ENCODE measurements at regions not wholly inside any gene's neighbourhood (a gene's known extent, or its start where the extent isn't known, plus 50 kb on each side); places are given as distances from the start of the nearest gene placed in this dataset.

DNA sequence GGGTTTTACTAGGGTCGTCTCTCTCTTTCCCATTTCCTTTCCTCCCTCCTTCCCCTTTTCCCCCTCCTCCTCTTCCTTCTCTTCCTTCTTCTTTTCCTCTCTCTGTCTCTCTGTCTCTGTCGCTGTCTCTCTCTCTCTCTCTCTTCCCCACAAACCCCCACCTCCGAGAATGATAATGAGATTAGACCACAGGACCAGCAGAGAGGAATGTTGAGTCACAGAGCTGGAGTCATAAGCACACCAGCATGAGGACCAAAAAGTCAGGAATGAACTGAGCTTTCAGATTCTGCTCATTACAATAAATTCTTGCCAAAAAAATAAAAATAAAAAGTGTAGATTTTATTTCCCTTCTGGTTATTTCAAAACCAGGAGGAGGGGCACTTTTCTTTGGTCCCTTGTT is 377.4 kb downstream of the LTN1 start:
- Mint-ChIP-seq H3K4me1 (peaks cover 7% of the 10 kb centered on the region), H3K9me3 (peaks cover 7% of the 10 kb centered on the region), H3K4me3 (no peak overlapping the region), H3K36me3 (no peaks in the 10 kb centered on the region), H3K27me3 (ENCODE audit: low read depth) (no peaks in the 10 kb centered on the region), H3K27ac (no peak overlapping the region)
- ChIA-PET CTCF (no interaction called here), POLR2A (no interaction called here)
- ATAC-seq (no peak), DNase-seq (ENCODE audit: low spot score) (no peak)
- TF ChIP-seq ZNF263 (CRISPR knock-in tag; IDR thresholded peaks at IDR 0.05; ENCODE audit: low read depth) (no peak), NFATC4 (CRISPR knock-in tag; IDR thresholded peaks at IDR 0.05) (no peak), ATF6 (CRISPR knock-in tag; IDR thresholded peaks at IDR 0.05) (no peak), ZNF138 (CRISPR knock-in tag; conservative IDR thresholded peaks at IDR 0.05) (no peak), FOXP4 (CRISPR knock-in tag; IDR thresholded peaks at IDR 0.05) (no peak), CBFB (CRISPR knock-in tag; IDR thresholded peaks at IDR 0.05; ENCODE audit: low read depth) (no peak), NFYB (CRISPR knock-in tag; conservative IDR thresholded peaks at IDR 0.05; ENCODE audit: low read depth) (no peak)
- TF ChIP-seq, protein P1, sequence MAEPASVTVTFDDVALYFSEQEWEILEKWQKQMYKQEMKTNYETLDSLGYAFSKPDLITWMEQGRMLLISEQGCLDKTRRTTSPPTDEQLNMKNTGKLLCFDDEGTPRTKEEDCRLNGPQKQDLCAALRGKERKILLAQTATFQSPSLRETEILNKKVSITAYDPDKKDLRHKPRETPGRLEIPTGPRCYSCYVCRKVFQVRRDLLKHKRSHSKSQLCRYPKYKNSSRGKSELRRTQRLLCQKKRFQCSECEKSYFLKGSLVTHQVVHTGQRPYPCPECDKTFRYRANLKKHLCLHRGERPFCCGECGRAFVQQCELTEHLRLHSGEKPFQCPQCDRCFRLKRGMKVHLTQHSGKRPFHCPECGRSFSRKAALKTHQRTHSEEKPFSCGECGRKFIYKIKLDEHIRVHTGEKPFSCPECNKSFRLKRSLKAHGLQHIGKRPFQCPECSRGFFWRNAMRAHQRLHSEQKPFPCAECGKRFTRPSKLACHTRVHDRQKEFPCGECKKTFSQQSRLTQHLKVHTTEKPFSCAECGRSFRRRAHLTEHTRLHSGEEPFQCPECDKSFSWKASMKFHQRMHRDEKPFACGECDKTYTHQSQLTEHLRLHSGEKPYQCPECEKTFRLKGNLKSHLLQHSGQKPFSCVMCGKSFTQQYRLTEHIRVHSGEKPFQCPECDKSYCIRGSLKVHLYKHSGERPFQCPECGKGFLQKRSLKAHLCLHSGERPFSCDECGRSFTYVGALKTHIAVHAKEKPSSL (CRISPR knock-in tag; conservative IDR thresholded peaks at IDR 0.05), result no peak
- TF ChIP-seq, protein P2, sequence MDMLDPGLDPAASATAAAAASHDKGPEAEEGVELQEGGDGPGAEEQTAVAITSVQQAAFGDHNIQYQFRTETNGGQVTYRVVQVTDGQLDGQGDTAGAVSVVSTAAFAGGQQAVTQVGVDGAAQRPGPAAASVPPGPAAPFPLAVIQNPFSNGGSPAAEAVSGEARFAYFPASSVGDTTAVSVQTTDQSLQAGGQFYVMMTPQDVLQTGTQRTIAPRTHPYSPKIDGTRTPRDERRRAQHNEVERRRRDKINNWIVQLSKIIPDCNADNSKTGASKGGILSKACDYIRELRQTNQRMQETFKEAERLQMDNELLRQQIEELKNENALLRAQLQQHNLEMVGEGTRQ (CRISPR knock-in tag; IDR thresholded peaks at IDR 0.05), result no peak

GRCh38 chr21:28614791-28615190 is 377.9 kb downstream of the LTN1 start:
- ATAC-seq (no peak), DNase-seq (ENCODE audit: low spot score) (no peak)
- TF ChIP-seq SMAD3 (CRISPR knock-in tag; IDR thresholded peaks at IDR 0.05; ENCODE audit: borderline replicate concordance), result no peak
- TF ChIP-seq TEAD1 (CRISPR knock-in tag; IDR thresholded peaks at IDR 0.05), result no peak
- no peak for TF ChIP-seq MYBL2 (CRISPR knock-in tag; IDR thresholded peaks at IDR 0.05)
- TF ChIP-seq, protein P3, sequence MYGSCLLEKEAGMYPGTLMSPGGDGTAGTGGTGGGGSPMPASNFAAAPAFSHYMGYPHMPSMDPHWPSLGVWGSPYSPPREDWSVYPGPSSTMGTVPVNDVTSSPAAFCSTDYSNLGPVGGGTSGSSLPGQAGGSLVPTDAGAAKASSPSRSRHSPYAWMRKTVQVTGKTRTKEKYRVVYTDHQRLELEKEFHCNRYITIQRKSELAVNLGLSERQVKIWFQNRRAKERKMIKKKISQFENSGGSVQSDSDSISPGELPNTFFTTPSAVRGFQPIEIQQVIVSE (CRISPR knock-in tag; IDR thresholded peaks at IDR 0.05; ENCODE audit: borderline replicate concordance), result no peak
- TF ChIP-seq, protein P4, sequence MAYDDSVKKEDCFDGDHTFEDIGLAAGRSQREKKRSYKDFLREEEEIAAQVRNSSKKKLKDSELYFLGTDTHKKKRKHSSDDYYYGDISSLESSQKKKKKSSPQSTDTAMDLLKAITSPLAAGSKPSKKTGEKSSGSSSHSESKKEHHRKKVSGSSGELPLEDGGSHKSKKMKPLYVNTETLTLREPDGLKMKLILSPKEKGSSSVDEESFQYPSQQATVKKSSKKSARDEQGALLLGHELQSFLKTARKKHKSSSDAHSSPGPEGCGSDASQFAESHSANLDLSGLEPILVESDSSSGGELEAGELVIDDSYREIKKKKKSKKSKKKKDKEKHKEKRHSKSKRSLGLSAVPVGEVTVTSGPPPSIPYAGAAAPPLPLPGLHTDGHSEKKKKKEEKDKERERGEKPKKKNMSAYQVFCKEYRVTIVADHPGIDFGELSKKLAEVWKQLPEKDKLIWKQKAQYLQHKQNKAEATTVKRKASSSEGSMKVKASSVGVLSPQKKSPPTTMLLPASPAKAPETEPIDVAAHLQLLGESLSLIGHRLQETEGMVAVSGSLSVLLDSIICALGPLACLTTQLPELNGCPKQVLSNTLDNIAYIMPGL (CRISPR knock-in tag; IDR thresholded peaks at IDR 0.05), result no peak
- no peak for TF ChIP-seq SOX15 (CRISPR knock-in tag; IDR thresholded peaks at IDR 0.05)
- TF ChIP-seq, protein P5, sequence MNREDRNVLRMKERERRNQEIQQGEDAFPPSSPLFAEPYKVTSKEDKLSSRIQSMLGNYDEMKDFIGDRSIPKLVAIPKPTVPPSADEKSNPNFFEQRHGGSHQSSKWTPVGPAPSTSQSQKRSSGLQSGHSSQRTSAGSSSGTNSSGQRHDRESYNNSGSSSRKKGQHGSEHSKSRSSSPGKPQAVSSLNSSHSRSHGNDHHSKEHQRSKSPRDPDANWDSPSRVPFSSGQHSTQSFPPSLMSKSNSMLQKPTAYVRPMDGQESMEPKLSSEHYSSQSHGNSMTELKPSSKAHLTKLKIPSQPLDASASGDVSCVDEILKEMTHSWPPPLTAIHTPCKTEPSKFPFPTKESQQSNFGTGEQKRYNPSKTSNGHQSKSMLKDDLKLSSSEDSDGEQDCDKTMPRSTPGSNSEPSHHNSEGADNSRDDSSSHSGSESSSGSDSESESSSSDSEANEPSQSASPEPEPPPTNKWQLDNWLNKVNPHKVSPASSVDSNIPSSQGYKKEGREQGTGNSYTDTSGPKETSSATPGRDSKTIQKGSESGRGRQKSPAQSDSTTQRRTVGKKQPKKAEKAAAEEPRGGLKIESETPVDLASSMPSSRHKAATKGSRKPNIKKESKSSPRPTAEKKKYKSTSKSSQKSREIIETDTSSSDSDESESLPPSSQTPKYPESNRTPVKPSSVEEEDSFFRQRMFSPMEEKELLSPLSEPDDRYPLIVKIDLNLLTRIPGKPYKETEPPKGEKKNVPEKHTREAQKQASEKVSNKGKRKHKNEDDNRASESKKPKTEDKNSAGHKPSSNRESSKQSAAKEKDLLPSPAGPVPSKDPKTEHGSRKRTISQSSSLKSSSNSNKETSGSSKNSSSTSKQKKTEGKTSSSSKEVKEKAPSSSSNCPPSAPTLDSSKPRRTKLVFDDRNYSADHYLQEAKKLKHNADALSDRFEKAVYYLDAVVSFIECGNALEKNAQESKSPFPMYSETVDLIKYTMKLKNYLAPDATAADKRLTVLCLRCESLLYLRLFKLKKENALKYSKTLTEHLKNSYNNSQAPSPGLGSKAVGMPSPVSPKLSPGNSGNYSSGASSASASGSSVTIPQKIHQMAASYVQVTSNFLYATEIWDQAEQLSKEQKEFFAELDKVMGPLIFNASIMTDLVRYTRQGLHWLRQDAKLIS (CRISPR knock-in tag; IDR thresholded peaks at IDR 0.05; ENCODE audit: borderline replicate concordance), result no peak
- no peak for TF ChIP-seq PRRX2 (CRISPR knock-in tag; IDR thresholded peaks at IDR 0.05)
- TF ChIP-seq NR3C1 (CRISPR knock-in tag; conservative IDR thresholded peaks at IDR 0.05; ENCODE audit: low read depth), result no peak
- TF ChIP-seq SP1 (CRISPR knock-in tag; conservative IDR thresholded peaks at IDR 0.05), result no peak
- no peak for TF ChIP-seq ZNF138 (CRISPR knock-in tag; conservative IDR thresholded peaks at IDR 0.05)
- Mint-ChIP-seq H3K4me1 (peaks cover 7% of the 10 kb centered on the region), H3K4me3 (no peak overlapping the region), H3K27ac (peak overlapping the region; percentile 1; the same call in 1 of the 2 replicates), H3K27me3 (ENCODE audit: low read depth) (no peaks in the 10 kb centered on the region), H3K36me3 (no peaks in the 10 kb centered on the region), H3K9me3 (peaks cover 7% of the 10 kb centered on the region)
- ChIA-PET CTCF (no interaction called here), POLR2A (no interaction called here)
